Activated naive CD4-positive, alpha-beta T cell treated with anti-CD3 and anti-CD28 coated beads, Interleukin-2, amount 10 ng/mL, durations not matched to agents 7 days and 5 days (primary cell): ENCODE measurements at regions not wholly inside any gene's neighbourhood (a gene's known extent, or its start where the extent isn't known, plus 50 kb on each side); places are given as distances from the start of the nearest gene placed in this dataset.

Source experiments
- CTCF ChIA-PET: fragments of 350-600 bp; sonication (Branson Sonifier 250); formaldehyde crosslinking; loops from one replicate; lab custom pipeline; 2021; ENCODE audit warnings: antibody characterized with exemption; lab: Charles Lee
- DNase-seq: peaks from one replicate; pipeline ENCODE4 v3.0.0-alpha.2; 2020
- H3K27ac Mint-ChIP-seq: one replicate; pipeline ENCODE4 v1.8.0; 2021; ENCODE audit warnings: mild to moderate bottlenecking, moderate library complexity, mixed read lengths
- H3K27me3 Mint-ChIP-seq: one replicate; pipeline ENCODE4 v1.8.0; 2021; ENCODE audit warnings: mild to moderate bottlenecking, mixed read lengths
- H3K36me3 Mint-ChIP-seq: one replicate; pipeline ENCODE4 v1.8.0; 2021; ENCODE audit warnings: mixed read lengths
- H3K4me1 Mint-ChIP-seq: one replicate; pipeline ENCODE4 v1.8.0; 2021; ENCODE audit warnings: mixed read lengths
- H3K4me3 Mint-ChIP-seq: one replicate; pipeline ENCODE4 v1.8.0; 2021; ENCODE audit warnings: mild to moderate bottlenecking, moderate library complexity, mixed read lengths
- H3K9me3 Mint-ChIP-seq: one replicate; pipeline ENCODE4 v1.8.0; 2021; ENCODE audit warnings: mixed read lengths

DNA sequence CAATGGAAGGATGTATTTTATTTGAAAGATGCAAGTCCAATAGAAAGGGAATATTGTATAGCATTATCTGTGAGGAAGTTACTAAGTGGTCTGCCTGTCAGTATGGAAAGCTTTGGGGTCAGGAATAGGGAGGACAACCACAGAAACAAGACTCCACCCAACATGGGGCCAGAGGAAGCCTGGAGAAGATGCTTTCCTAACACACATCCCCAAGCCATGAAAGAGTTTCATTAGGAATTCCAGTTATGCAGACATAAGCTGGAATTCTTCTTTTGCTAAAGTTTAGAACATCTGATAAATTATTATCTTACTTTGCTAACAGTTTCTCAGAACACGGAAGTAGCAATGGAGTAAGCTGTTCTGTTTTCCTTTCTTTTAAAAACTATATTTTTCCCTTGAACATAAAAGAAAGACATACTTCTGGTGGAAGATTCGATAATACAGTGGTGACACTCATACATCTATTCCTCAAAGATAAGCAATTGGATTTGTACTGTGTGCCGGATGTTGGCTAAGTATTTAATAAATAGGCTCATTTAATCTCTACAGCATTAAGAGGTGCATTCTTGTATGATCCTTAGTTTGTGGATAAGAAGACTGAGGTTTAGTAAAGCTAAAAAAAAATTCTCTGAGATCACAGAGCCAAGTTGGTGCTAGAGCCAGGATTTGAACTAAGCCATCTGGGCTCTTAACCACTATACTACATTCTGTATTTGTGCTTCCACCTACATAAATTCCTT, 51.0 kb upstream of the GAS7 start:
- peaks cover 3% of the 10 kb centered on the region for H3K9me3 Mint-ChIP-seq
- no peaks in the 10 kb centered on the region for H3K27me3 Mint-ChIP-seq
- no peak overlapping the region for H3K27ac Mint-ChIP-seq
- H3K36me3 Mint-ChIP-seq: no peaks in the 10 kb centered on the region
- no peaks in the 10 kb centered on the region for H3K4me1 Mint-ChIP-seq
- no peak for DNase-seq
- H3K4me3 Mint-ChIP-seq: no peak overlapping the region
- CTCF ChIA-PET: interaction anchor here (0.9 kb wide), 1 partner anchor 23 kb away, joined by 4 read pairs; no protein-coding TSS in a partner anchor
